A549 (cell line): ENCODE measurements at regions not wholly inside any gene's neighbourhood (a gene's known extent, or its start where the extent isn't known, plus 50 kb on each side); places are given as distances from the start of the nearest gene placed in this dataset.

ENCODE experiments used
- ATAC-seq, 2 experiments: fragments of 200-7000 bp in 1 of 2; fragments of >200 bp in 1 of 2; cut with Nextera tagmentation in 1 of 2; cut with Tn5 transposase in 1 of 2; 3 replicates each; pipeline versions ENCODE4 v1.8.0 to v1.9.1; 2018 to 2020; ENCODE audit warnings: mild to moderate bottlenecking in 1 of 2, moderate library complexity in 1 of 2
- CTCF ChIA-PET: fragments of 300-600 bp; sonication (Branson Sonifier 250); formaldehyde crosslinking; extraction: SDS; loops from one replicate; lab custom pipeline; 2021; ENCODE audit warnings: antibody characterized with exemption, inconsistent platforms; lab: Yijun Ruan, JAX
- POLR2A ChIA-PET: fragments of 350-600 bp; formaldehyde crosslinking; extraction: SDS; loops from one replicate; lab custom pipeline; 2021; ENCODE audit warnings: antibody characterized with exemption, inconsistent platforms; lab: Yijun Ruan, JAX
- DNase-seq, 2 experiments: peaks; one replicate each; pipeline versions ENCODE4 v3.0.0 to v3.0.0-alpha.2; 2011 to 2016; ENCODE audit warnings: low read depth in 1 of 2, low spot score in 1 of 2
- FAIRE-seq: peaks from 2 replicates; lab custom pipeline; 2011; peaks lifted over from hg19 to GRCh38; lab: Jason Lieb, UNC
- H3K27ac ChIP-seq, 2 experiments: fragments of >200 bp; sonication (Bioruptor Twin); formaldehyde crosslinking; 3 replicates each; pipeline ENCODE4 v1.5.1; 2016 to 2017
- H3K4me1 ChIP-seq: fragments of >200 bp; sonication (Bioruptor Twin); formaldehyde crosslinking; 3 replicates; pipeline ENCODE4 v1.6.1; 2016
- H3K4me2 ChIP-seq: fragments of >200 bp; sonication (Bioruptor Twin); formaldehyde crosslinking; 3 replicates; pipeline ENCODE4 v1.6.1; 2016
- H3K4me3 ChIP-seq: fragments of >200 bp; sonication (Bioruptor Twin); formaldehyde crosslinking; 3 replicates; pipeline ENCODE4 v1.5.1; 2016
- H3K9me3 ChIP-seq: fragments of >200 bp; sonication (Bioruptor Twin); formaldehyde crosslinking; 3 replicates; pipeline ENCODE4 v1.6.1; 2016
- BCL3 ChIP-seq: fragments of >200 bp; sonication (Bioruptor Twin); formaldehyde crosslinking; IDR thresholded peaks from 3 replicates; pipeline ENCODE4 v1.6.1; 2016
- BHLHE40 ChIP-seq: IDR thresholded peaks from 2 replicates; pipeline ENCODE4 v1.6.1; 2012; ENCODE audit warnings: low read depth, low read length, inconsistent platforms
- CBX2 ChIP-seq: fragments of 200-600 bp; sonication (generic); IDR thresholded peaks from 2 replicates; pipeline ENCODE4 v1.6.1; 2016; ENCODE audit warnings: low read depth, mild to moderate bottlenecking, borderline replicate concordance
- CBX8 ChIP-seq: fragments of 200-600 bp; sonication (generic); IDR thresholded peaks from 2 replicates; pipeline ENCODE4 v1.6.1; 2016
- EHF ChIP-seq: fragments of 250-450 bp; sonication (Bioruptor Pico); IDR thresholded peaks from 2 replicates; pipeline ENCODE4 v1.5.0; 2020; ENCODE audit warnings: mild to moderate bottlenecking
- FOSB ChIP-seq: fragments of 250-450 bp; sonication (Bioruptor Pico); IDR thresholded peaks from 2 replicates; pipeline ENCODE4 v1.5.0; 2020; ENCODE audit warnings: mild to moderate bottlenecking, moderate library complexity
- FOSL2 ChIP-seq, 2 experiments: fragments of 450-650 bp in 1 of 2; fragments of >200 bp in 1 of 2; sonication (Bioruptor Twin) in 1 of 2; formaldehyde crosslinking; IDR thresholded peaks; 2 replicates each; pipeline versions ENCODE4 v1.5.0 to v1.6.1; 2016 to 2020; ENCODE audit warnings: mild to moderate bottlenecking in 1 of 2, moderate library complexity in 1 of 2
- HDAC2 ChIP-seq: fragments of 200-600 bp; sonication (generic); IDR thresholded peaks from 2 replicates; pipeline ENCODE4 v1.6.1; 2016
- HEYL ChIP-seq: fragments of 250-450 bp; sonication (Bioruptor Pico); IDR thresholded peaks from 2 replicates; pipeline ENCODE4 v1.8.0; 2021; ENCODE audit warnings: mild to moderate bottlenecking, moderate library complexity
- HOXB5 ChIP-seq: fragments of 250-450 bp; sonication (Bioruptor Pico); IDR thresholded peaks from 2 replicates; pipeline ENCODE4 v1.5.0; 2020; ENCODE audit warnings: mild to moderate bottlenecking, moderate library complexity
- JUN ChIP-seq, 2 experiments: fragments of >200 bp; sonication (Bioruptor Twin); formaldehyde crosslinking; IDR thresholded peaks; 2 replicates in 1 of 2; 3 replicates in 1 of 2; pipeline ENCODE4 v1.6.1; 2016 to 2017
- JUNB ChIP-seq: fragments of >200 bp; sonication (Bioruptor Twin); formaldehyde crosslinking; IDR thresholded peaks from 2 replicates; pipeline ENCODE4 v1.6.1; 2016
- KDM1A ChIP-seq: fragments of 200-600 bp; sonication (generic); IDR thresholded peaks from 2 replicates; pipeline ENCODE4 v1.6.1; 2016; ENCODE audit warnings: low read depth, mild to moderate bottlenecking
- MAX ChIP-seq: IDR thresholded peaks from 2 replicates; pipeline ENCODE4 v1.6.1; 2012
- MYC ChIP-seq: IDR thresholded peaks from 2 replicates; pipeline ENCODE4 v1.6.1; 2012; ENCODE audit warnings: mild to moderate bottlenecking, inconsistent platforms, low read length, improper control_type of control experiment, borderline replicate concordance
- NFE2L2 ChIP-seq: fragments of 150-350 bp; conservative IDR thresholded peaks from 2 replicates; pipeline ENCODE4 v1.6.1; 2014; ENCODE audit warnings: low read length
- NPAS2 ChIP-seq: fragments of 250-450 bp; sonication (Bioruptor Pico); IDR thresholded peaks from 2 replicates; pipeline ENCODE4 v1.8.0; 2022; ENCODE audit warnings: mild to moderate bottlenecking, moderate library complexity, borderline replicate concordance
- NR3C1 ChIP-seq: fragments of >200 bp; sonication (Bioruptor Twin); formaldehyde crosslinking; IDR thresholded peaks from 3 replicates; pipeline ENCODE4 v1.6.1; 2017
- RFX5 ChIP-seq: fragments of 450-650 bp; IDR thresholded peaks from 2 replicates; pipeline ENCODE4 v1.7.1; 2014; ENCODE audit warnings: antibody characterized with exemption, mild to moderate bottlenecking, moderate library complexity
- SREBF2 ChIP-seq: fragments of 450-650 bp; IDR thresholded peaks from 2 replicates; pipeline ENCODE4 v1.6.1; 2014; ENCODE audit warnings: mild to moderate bottlenecking, moderate library complexity
- USF2 ChIP-seq: fragments of 450-650 bp; IDR thresholded peaks from 2 replicates; pipeline ENCODE4 v1.6.1; 2014; ENCODE audit warnings: antibody characterized with exemption
- ZC3H11A ChIP-seq: fragments of 450-650 bp; IDR thresholded peaks from 2 replicates; pipeline ENCODE4 v1.6.1; 2014; ENCODE audit warnings: antibody characterized with exemption, mild to moderate bottlenecking
- ZFP36 ChIP-seq: fragments of 450-650 bp; IDR thresholded peaks from 2 replicates; pipeline ENCODE4 v1.6.1; 2014; ENCODE audit warnings: borderline replicate concordance; ENCODE audit not compliant: partially characterized antibody
- ZNF302 ChIP-seq: fragments of 250-450 bp; sonication (Bioruptor Pico); IDR thresholded peaks from 2 replicates; pipeline ENCODE4 v1.9.0; 2021; ENCODE audit warnings: inconsistent platforms, mild to moderate bottlenecking, moderate library complexity
- WGBS: methylation state at CpG from one replicate; pipeline ENCODE4 v1.1.6; 2017; ENCODE audit errors: missing lambda C conversion rate; 5-methylcytosine and 5-hydroxymethylcytosine counted together
- TF ChIP-seq, protein P1 (sequence below): fragments of 250-450 bp; sonication (Bioruptor Pico); IDR thresholded peaks from 2 replicates; pipeline ENCODE4 v1.5.0; 2020; ENCODE audit warnings: low read depth, mild to moderate bottlenecking, moderate library complexity
- TF ChIP-seq, protein P2 (sequence below): fragments of 200-600 bp; sonication (generic); IDR thresholded peaks from 2 replicates; pipeline ENCODE4 v1.6.1; 2016; ENCODE audit warnings: antibody characterized with exemption, mild to moderate bottlenecking, moderate library complexity
- TF ChIP-seq, protein P3 (sequence below): fragments of 250-450 bp; sonication (Bioruptor Pico); IDR thresholded peaks from 2 replicates; pipeline ENCODE4 v1.5.0; 2021; ENCODE audit warnings: mild to moderate bottlenecking, moderate library complexity, borderline replicate concordance

DNA sequence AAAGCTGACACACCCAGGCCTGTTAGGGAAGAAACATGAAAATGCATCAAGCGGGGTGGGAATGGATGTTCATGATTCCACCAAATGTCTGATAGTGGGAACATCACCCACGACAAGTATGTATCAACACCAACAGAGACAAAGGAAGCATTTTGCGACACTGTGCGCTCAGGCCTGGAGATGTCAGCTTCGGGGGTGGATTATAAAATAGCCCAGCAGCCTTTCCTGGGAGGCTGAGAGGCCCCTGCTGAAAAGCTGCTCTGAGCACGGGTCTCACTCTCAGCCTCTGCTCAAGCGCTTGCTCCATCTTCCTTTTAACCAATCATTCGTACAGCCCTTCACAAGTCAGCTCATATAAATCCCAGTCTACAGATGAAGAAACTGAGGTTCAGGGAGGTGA lies 213.5 kb downstream of the BCL11B start:
- Histone ChIP-seq H3K4me2 (no peak overlapping the region), H3K4me3 (no peak overlapping the region)
- WGBS, result 53% methylated on average over 8 of the region's 8 CpGs
- CTCF ChIA-PET, result interaction anchor here (1.9 kb wide), 1 partner anchor 10 kb away, joined by 4 read pairs; no protein-coding TSS in a partner anchor
- DNase-seq, result no peak
- TF ChIP-seq NR3C1 (no peak), HOXB5 (CRISPR knock-in tag) (no peak), ZC3H11A (no peak), JUN (IDR thresholded peaks at IDR 0.05) (no peak)
- TF ChIP-seq, all 56 proteins: peak for 0
- FAIRE-seq, result no peak
- no peak for ATAC-seq
- POLR2A ChIA-PET, result no interaction called here
- Histone ChIP-seq H3K9me3 (no peaks in the 10 kb centered on the region), H3K27ac (no peak overlapping the region), H3K4me1 (no peaks in the 10 kb centered on the region)

- WGBS, result 55% methylated on average over 10 of the region's 10 CpGs
- H3K4me3 ChIP-seq, result no peak overlapping the region
- TF ChIP-seq, protein P1, sequence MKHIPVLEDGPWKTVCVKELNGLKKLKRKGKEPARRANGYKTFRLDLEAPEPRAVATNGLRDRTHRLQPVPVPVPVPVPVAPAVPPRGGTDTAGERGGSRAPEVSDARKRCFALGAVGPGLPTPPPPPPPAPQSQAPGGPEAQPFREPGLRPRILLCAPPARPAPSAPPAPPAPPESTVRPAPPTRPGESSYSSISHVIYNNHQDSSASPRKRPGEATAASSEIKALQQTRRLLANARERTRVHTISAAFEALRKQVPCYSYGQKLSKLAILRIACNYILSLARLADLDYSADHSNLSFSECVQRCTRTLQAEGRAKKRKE (CRISPR knock-in tag), result no peak
- TF ChIP-seq EHF (CRISPR knock-in tag) (no peak), KDM1A (no peak), JUN (IDR thresholded peaks at IDR 0.05) (no peak), RFX5 (no peak), JUNB (no peak), FOSB (CRISPR knock-in tag) (no peak), NPAS2 (CRISPR knock-in tag) (no peak), CBX8 (no peak), USF2 (no peak), SREBF2 (no peak), HDAC2 (no peak), ZNF302 (CRISPR knock-in tag) (no peak), MYC (no peak), MAX (no peak), ZFP36 (no peak), BCL3 (no peak), BHLHE40 (no peak), CBX2 (no peak)
- no peak for ATAC-seq
- DNase-seq, result no peak
- FAIRE-seq, result no peak
- peaks cover 3% of the 10 kb centered on the region; the same call in 1 of the 3 replicates for H3K9me3 ChIP-seq
- CTCF ChIA-PET, result no interaction called here
- POLR2A ChIA-PET, result no interaction called here
- H3K4me2 ChIP-seq, result no peak overlapping the region
- no peak overlapping the region for H3K27ac ChIP-seq
- H3K4me1 ChIP-seq, result peaks cover 14% of the 10 kb centered on the region; the same call in 2 of the 3 replicates
Measured at GRCh38 chr14:99062216-99062615, 209.8 kb downstream of the BCL11B start.

- DNase-seq (no peak), ATAC-seq (no peak), FAIRE-seq (no peak)
- WGBS, result 58% methylated on average over 18 of the region's 18 CpGs
- Histone ChIP-seq H3K4me1 (peaks cover 14% of the 10 kb centered on the region; the same call in 2 of the 3 replicates), H3K9me3 (peaks cover 8% of the 10 kb centered on the region; the same call in 2 of the 3 replicates), H3K27ac (no peak overlapping the region), H3K4me2 (no peak overlapping the region), H3K4me3 (no peak overlapping the region)
- POLR2A ChIA-PET, result no interaction called here
- CTCF ChIA-PET, result no interaction called here
- TF ChIP-seq, protein P2, sequence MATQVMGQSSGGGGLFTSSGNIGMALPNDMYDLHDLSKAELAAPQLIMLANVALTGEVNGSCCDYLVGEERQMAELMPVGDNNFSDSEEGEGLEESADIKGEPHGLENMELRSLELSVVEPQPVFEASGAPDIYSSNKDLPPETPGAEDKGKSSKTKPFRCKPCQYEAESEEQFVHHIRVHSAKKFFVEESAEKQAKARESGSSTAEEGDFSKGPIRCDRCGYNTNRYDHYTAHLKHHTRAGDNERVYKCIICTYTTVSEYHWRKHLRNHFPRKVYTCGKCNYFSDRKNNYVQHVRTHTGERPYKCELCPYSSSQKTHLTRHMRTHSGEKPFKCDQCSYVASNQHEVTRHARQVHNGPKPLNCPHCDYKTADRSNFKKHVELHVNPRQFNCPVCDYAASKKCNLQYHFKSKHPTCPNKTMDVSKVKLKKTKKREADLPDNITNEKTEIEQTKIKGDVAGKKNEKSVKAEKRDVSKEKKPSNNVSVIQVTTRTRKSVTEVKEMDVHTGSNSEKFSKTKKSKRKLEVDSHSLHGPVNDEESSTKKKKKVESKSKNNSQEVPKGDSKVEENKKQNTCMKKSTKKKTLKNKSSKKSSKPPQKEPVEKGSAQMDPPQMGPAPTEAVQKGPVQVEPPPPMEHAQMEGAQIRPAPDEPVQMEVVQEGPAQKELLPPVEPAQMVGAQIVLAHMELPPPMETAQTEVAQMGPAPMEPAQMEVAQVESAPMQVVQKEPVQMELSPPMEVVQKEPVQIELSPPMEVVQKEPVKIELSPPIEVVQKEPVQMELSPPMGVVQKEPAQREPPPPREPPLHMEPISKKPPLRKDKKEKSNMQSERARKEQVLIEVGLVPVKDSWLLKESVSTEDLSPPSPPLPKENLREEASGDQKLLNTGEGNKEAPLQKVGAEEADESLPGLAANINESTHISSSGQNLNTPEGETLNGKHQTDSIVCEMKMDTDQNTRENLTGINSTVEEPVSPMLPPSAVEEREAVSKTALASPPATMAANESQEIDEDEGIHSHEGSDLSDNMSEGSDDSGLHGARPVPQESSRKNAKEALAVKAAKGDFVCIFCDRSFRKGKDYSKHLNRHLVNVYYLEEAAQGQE, result no peak
- TF ChIP-seq HEYL (CRISPR knock-in tag) (no peak), NFE2L2 (no peak), FOSL2 (IDR thresholded peaks at IDR 0.05) (no peak), FOSL2 (CRISPR knock-in tag; IDR thresholded peaks at IDR 0.05) (no peak)
- TF ChIP-seq, protein P3, sequence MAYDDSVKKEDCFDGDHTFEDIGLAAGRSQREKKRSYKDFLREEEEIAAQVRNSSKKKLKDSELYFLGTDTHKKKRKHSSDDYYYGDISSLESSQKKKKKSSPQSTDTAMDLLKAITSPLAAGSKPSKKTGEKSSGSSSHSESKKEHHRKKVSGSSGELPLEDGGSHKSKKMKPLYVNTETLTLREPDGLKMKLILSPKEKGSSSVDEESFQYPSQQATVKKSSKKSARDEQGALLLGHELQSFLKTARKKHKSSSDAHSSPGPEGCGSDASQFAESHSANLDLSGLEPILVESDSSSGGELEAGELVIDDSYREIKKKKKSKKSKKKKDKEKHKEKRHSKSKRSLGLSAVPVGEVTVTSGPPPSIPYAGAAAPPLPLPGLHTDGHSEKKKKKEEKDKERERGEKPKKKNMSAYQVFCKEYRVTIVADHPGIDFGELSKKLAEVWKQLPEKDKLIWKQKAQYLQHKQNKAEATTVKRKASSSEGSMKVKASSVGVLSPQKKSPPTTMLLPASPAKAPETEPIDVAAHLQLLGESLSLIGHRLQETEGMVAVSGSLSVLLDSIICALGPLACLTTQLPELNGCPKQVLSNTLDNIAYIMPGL (CRISPR knock-in tag), result no peak
Measured at GRCh38 chr14:99062772-99063418, 209.1 kb downstream of the BCL11B start.
